Midbrain (tissue), 1 donor: ENCODE measurements at regions not wholly inside any gene's neighbourhood (a gene's known extent, or its start where the extent isn't known, plus 50 kb on each side); places are given as distances from the start of the nearest gene placed in this dataset.
"Not testable (repeated sequence)": the region's sequence is repeated elsewhere in the genome, so short reads cannot be mapped to it uniquely, and the experiment has no call there.

Experiments used
- DNase-seq: peaks from one replicate; lab custom pipeline; 2025; lab: John Stamatoyannopoulos, UW

DNA sequence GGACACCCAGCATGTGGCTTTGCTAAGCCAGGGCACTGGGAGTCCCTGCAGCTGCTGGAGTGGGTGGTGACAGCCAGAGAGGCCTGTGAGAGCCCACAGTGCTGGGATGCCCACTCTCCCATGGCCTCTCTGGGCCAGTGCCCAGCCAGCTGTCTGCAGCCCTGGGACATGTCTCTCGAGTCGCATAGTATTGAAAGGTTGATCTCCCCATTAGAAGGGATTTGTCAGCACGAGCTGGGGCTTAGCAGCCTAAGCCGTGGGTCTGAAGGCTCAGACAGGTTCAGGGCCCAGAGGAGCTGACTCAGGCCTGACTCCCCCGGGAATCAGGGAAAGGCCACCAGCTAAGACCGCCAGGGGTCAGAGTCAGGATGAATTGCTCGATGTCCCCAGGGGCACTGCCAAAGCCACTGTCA lies 53.5 kb downstream of the FOXD2 start:
- no peak for DNase-seq

- no peak for DNase-seq
Observed at GRCh38 chr1:47495176-47495713, 57.4 kb downstream of the FOXD2 start.

GRCh38 chr1:47498551-47498950 lies 60.7 kb downstream of the FOXD2 start:
- DNase-seq = no peak

DNA sequence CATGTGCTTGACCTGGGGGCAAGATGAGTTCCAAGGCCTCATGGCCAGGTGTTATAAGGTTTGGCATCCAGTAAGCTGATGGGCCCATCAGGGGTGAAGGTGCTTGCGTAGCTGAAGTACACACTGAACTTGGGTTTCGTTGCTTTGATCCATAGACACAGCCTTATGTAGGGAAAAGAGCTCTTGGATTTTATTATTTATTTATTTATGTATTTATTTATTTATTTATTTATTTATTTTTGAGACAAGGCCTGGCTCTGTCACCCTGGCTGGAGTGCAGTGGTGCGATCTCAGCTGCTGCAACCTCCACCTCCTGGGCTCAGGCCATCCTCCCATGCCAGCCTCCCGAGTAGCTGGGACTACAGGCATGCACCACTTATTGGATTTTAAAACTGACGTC lies 63.2 kb downstream of the FOXD2 start:
- DNase-seq = no peak

DNA sequence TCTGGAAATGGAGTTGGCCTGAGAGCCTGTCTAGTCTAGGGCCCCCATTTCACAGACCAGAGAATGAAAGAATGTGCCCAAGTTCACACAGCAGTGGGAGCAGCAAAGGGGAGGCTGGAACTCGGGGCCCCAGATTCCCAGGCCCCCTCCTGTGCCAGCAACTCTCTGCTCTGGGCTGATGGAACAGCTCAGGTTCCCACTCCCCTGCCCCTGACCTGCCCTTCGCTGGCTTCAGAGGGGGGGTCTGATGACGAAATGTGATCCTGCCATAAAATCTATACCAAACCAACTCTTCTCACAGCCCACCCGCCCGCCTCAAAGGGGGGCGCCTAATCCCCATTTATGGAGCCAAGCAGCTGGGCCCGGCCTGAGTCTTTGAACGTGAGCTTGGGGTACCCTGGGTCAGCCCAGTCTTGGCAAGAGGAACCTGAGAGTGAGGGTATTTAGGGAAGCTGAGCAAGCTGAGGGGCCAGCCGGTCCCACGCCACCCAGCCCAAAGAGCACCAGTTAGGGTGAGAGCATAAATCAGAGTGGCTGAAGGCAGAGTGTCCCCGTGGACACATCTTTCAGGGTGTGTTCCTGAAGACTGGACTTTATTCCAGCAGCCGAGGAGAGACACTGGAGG lies 65.0 kb downstream of the FOXD2 start:
- no peak for DNase-seq

- not testable (repeated sequence) for DNase-seq
Observed at GRCh38 chr1:47504840-47505239, 67.0 kb downstream of the FOXD2 start.

GRCh38 chr1:47505267-47505666 lies 67.4 kb downstream of the FOXD2 start:
- DNase-seq = no peak

DNA sequence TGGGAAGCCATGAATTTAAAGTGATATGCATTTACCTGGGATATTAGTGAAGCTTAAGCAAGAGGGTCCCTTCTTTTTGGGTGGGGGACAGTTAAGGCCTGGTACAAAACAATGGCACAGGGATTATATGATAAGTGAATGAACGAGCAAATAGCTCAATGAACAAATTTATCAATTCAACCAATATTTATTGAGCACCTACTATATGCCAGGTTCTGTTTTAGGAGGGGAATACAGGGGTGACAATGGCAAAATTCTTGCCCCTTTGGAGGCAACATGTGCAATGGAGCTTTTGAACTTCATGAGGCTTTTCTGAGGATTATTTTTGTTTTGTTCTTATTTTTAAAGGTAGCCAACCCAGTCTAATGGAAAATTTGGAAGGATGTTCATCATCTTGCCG lies 68.2 kb downstream of the FOXD2 start:
- no peak for DNase-seq

DNA sequence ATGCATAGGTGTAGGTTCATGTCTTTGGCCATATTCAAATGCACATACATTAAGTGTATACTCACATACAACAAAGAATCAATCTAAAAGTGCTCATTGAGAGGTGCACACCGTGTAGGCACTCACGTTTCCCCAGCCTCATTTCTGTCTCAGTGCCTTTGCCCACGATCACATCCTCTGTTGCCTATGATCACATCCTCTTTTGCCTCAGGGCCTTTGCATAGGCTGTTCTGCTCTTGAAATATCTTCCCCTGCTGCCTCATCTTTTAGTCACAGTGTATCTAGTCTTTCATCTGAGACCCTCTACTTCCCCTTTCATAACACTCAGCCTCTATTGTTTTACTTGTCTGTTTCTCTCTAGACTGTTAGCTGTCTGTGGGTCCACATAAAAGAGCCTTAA lies 69.3 kb downstream of the FOXD2 start:
- DNase-seq = no peak

DNA sequence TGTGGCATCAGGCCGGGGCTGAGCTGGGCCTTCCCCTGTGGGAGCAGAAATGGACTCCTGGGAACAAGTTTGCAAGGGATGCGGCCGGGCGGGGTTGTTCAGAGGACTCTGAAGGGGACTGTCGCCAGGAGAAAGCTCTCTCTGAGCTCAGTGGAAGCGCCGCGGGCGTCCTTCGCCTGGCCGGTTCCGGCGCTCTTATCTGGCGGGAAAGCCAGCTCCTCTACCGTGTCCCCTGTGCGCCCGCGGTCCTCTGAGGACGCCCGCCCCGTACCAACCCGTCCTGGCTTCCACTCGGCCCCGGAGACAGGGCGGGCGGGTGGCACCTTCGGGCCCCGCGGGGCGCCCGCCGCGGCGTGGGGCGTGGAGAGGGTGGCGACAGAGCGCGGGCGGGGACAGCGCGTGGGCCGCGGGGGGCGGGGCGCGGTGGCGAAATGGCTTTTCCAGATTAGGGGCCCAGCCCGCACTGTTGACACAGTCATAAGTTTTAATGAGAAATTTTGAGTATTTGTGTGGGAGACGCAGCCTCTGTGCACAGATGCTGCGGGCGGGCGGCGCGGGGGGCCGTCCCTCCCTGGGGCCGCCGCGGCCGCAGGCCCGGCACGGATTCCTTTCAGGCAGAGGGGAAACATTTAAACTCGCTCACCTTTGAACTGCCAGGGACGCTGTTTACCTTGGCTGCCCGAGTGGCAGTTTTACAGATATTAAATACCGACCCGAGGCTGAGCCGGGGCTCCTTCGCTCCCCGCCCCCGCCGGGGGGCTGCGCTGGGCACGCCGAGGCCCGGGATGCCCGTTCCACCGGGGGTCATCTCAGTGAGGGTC lies 70.2 kb downstream of the FOXD2 start:
- no peak for DNase-seq

GRCh38 chr1:47508702-47509431 lies 71.0 kb downstream of the FOXD2 start:
- no peak for DNase-seq

DNA sequence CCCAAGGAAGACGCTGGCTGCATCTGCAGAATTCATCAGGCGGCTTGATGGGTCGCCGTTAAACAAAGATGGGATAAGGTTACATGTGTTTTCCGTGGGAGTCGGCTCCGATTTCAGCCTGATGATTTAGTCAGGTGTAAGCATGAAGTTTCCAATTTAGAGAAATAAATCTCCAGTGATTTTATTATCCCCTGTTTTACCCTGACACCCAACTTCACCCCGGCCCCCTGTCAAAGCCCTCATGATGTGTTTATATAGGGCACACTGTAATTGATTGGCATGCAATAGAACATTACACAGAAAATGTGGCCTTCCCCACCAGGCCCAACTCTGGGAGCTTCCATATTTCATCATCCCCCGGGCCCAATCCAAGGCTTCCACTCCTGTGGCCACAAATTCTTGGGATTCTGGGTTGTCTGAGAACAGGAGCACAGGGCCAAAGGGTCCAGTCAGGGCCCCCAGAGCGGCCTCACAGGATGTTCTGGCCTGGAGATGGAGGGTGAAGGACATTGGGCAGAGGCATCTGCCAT lies 72.5 kb downstream of the FOXD2 start:
- DNase-seq = no peak

DNA sequence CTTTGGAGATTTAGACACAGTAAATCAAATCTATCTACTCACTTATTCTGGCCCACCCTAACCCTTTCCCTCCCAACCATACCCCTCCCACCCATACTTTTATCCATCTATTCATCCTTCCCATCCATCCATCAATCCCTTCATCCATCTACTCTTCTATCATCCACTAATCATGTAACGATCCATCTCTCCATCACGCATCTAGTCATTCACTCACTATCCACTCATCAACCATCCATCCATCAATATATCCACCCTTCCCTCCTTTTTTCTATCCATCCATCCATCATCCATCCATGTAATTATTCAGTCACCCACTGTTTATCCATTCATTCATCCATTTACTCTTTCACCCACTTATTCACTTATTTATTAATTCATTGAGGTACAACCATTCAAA lies 74.0 kb downstream of the FOXD2 start:
- no peak for DNase-seq

DNA sequence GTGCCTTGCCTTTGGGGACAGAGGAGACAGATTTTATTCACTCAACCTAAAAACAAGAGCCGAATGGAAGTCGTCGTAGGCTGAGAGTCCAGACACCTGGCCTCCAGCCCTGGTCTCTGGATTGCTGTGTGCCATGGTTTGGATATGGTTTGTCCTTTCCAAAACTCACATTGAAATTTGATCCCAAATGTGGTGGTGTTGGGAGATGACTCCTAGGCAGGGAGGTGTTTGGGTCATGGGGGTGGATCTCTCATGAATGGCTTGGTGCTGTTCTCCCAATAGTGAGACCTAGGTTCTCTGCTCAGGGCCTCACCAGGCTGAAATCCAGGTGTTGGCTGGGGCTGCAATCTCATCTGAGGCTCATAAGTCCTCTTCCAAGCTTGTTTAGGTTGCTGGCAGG lies 75.5 kb downstream of the FOXD2 start:
- no peak for DNase-seq

GRCh38 chr1:47514229-47514628 lies 76.4 kb downstream of the FOXD2 start:
- DNase-seq = no peak

GRCh38 chr1:47515164-47515789 lies 77.4 kb downstream of the FOXD2 start:
- no peak for DNase-seq

DNA sequence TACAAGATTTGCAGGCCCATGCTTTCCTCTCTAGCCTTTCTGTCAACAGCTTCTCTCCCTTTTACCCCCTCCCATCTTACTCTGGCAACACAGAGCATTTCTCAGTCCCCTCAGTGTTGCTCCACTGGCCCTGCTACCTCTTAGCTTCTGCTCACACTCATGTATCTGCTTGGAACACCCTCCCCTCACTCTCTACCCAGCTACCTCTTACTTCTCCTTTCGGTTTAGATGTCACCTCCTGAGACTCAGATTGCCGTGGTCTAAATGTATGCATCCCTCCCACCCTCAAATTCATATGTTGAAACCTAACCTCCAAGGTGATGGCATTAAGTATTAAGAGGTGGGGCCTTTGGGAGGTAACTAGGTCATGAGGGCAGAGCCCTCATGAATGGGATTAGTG lies 80.1 kb downstream of the FOXD2 start:
- DNase-seq = no peak

GRCh38 chr1:47519491-47519890 lies 81.6 kb downstream of the FOXD2 start:
- DNase-seq = no peak

GRCh38 chr1:47519971-47520370 lies 82.1 kb downstream of the FOXD2 start:
- no peak for DNase-seq

GRCh38 chr1:47521034-47521881 lies 83.4 kb downstream of the FOXD2 start:
- DNase-seq = no peak
